HG03135 (cell line): ENCODE measurements at regions not wholly inside any gene's neighbourhood (a gene's known extent, or its start where the extent isn't known, plus 50 kb on each side); places are given as distances from the start of the nearest gene placed in this dataset.
"Not testable (repeated sequence)": the region's sequence is repeated elsewhere in the genome, so short reads cannot be mapped to it uniquely, and the experiment has no call there.

Experiments used
- ATAC-seq: cut with Tn5 transposase; IDR thresholded peaks from one replicate; pipeline ENCODE4 v1.9.1; 2021; ENCODE audit warnings: mild to moderate bottlenecking, moderate library complexity; ENCODE audit not compliant: unreplicated experiment

- no peak for ATAC-seq
Observed at GRCh38 chr3:162932503-162932902, 1435.9 kb downstream of the OTOL1 start.

- no peak for ATAC-seq
Observed at GRCh38 chr3:162933656-162934055, 1437.0 kb downstream of the OTOL1 start.

DNA sequence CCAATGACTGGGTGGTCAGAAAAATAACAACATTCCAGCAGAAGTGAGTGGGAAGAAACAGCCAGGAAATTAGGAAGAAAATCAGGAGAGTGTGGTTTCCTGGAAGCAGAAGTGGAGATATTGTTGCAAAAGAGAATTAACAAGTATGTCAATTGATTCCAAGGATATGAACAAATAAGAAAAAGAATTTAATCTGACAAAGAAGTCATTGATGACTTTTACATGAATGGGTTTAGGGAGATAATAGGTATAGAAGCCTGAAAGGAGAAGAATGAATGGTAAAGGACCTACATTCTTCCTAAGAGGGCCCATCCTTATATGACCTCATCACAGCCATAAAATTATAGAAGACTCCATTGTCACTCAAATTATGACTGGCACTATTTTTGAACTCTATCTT, 1440.1 kb downstream of the OTOL1 start:
- no peak for ATAC-seq

GRCh38 chr3:162938083-162938482, 1441.5 kb downstream of the OTOL1 start:
- no peak for ATAC-seq

DNA sequence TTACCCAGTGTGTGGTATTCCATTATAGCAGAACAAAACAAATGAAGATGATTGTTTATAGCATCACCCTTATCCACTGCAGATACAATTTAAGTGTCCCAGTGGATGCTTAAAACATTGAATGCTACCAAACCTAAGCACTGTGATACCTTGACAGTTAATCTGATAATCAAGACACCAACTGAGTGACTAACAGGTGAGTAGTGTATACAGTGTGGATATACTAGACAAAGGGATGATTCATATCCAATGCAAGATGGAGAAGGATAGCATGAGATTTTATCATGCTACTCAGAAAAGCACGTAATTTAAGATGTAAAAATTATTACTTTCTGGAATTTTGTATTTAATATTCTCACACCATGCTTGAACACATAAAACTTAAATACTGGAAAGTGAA, 1449.0 kb downstream of the OTOL1 start:
- ATAC-seq: no peak

DNA sequence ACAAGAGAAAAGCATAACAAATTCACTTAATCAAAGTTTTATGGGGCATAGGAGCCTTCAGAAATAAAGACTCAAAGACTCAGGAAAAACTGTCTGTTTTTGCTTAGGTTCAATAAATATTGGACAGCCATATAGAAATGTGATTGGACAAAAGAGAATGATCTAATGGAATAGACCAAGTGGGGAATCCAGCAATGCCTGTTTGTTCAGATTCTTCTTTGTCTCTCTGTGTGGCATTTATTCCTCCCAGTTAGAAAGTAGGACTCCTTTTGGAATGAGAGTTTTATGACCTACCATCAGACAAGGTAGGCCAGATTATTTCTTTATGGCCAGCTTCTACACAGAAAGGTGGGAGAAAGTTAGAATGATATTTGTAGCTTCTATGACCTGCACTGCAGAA, 1460.1 kb downstream of the OTOL1 start:
- ATAC-seq: no peak

GRCh38 chr3:162960269-162960668, 1463.7 kb downstream of the OTOL1 start:
- no peak for ATAC-seq

GRCh38 chr3:162970292-162970691, 1473.7 kb downstream of the OTOL1 start:
- ATAC-seq: no peak

GRCh38 chr3:162971715-162972114, 1475.1 kb downstream of the OTOL1 start:
- no peak for ATAC-seq

GRCh38 chr3:162973428-162973917, 1476.9 kb downstream of the OTOL1 start:
- ATAC-seq: no peak

- no peak for ATAC-seq
Observed at GRCh38 chr3:162978136-162978535, 1481.5 kb downstream of the OTOL1 start.

DNA sequence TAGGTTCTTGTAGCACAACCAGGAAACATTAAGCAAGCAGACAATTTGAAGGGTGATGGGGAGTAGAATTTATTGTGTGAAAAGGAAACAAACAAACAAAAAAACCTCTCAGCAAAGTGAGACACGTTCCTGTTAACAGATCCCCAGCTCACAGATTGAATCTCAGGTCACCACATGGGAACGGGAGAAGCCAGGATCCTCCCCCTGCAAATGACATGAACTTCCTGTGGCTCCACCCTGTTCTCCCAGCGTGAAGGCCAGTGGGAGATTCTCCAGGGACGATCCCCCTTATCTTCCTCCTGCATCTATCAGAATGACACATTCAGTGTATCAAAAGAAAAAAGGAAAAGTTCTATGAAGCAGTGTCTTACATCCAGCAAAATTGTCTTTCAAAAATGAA, 1488.1 kb downstream of the OTOL1 start:
- no peak for ATAC-seq

DNA sequence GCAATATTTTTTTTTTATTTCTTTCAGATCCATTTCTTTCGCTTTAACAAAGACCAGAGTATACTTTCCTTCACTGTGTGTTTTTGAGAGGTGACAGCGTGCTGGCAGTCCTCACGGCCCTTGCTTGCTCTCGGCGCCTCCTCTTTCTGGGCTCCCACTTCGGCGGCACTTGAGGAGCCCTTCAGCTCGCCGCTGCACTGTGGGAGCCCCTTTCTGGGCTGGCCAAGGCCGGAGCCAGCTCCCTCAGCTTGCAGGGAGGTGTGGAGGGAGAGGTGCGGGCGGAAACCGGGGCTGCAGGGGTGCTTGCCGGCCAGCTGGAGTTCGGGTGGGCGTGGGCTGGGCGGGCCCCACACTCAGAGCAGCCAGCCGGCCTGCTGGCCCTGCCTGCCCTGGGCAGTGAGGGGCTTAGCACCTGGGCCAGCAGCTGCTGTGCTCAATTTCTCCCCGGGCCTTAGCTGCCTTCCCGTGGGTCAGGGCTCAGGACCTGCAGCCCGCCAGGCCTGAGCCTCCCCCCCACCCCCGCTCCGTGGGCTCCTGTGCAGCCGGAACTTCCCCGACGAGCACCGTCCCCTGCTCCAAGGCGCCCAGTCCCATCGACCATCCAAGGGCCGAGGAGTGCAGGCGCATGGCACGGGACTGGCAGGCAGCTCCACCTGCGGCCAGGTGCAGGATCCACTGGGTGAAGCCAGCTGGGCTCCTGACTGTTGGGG, 1490.6 kb downstream of the OTOL1 start:
- ATAC-seq: not testable (repeated sequence)

DNA sequence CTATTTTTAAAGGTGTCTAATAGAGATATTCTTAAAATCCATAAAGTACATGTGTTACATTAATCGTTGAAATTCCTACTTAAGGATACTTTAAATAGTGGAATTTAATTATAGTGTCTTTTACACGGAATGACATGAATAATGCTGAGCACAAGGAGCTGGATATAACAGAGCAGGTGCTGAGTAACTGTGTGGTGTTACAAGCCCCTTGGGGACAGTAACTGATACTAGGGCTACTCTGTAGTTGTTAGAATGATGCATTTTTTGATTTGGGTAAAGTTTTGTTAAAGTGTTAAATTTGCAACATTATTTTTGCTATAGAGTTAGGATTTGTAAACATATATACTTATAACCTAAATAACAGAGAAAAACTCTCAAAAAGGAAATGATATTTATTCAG, 1496.1 kb downstream of the OTOL1 start:
- no peak for ATAC-seq

GRCh38 chr3:162994165-162994564, 1497.6 kb downstream of the OTOL1 start:
- ATAC-seq: no peak

DNA sequence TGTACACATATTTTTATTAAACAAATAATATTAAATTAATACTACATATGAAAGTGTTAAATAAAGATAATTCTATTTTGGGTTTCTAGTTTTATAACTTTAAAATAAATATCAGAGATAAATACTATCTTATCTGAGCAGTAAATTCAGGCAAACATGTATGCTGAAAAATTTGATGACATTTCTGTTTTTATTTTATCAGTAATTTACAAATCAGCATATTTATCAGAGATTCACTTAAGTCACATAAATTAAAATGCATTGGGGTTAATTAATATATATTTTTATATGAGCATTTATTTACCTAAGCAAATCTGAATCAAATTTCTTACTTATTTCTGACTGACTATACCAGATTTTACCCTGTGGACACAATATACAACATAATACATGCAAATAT, 1499.8 kb downstream of the OTOL1 start:
- no peak for ATAC-seq

GRCh38 chr3:162998205-162998604, 1501.6 kb downstream of the OTOL1 start:
- ATAC-seq: no peak

DNA sequence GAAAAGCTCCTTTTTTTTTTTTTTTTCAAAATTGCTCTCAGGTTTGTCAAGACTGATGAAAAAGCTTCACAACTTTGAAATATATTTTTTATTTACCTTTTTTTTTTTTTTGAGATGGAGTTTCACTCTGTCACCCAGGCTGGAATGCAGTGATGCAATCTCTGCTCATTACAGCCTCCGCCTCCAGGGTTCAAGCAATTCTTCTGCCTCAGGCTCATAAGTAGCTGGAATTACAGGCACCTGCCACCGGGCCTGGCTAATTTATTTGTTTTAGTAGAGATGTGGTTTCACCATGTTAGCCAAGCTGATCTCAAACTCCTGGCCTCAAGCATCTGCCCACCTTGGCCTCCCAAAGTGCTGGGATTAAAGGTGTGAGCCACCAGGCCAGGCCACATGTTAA, 1515.0 kb downstream of the OTOL1 start:
- ATAC-seq: no peak

- no peak for ATAC-seq
Observed at GRCh38 chr3:163016251-163016650, 1519.6 kb downstream of the OTOL1 start.

GRCh38 chr3:163018067-163018466, 1521.5 kb downstream of the OTOL1 start:
- ATAC-seq: no peak

DNA sequence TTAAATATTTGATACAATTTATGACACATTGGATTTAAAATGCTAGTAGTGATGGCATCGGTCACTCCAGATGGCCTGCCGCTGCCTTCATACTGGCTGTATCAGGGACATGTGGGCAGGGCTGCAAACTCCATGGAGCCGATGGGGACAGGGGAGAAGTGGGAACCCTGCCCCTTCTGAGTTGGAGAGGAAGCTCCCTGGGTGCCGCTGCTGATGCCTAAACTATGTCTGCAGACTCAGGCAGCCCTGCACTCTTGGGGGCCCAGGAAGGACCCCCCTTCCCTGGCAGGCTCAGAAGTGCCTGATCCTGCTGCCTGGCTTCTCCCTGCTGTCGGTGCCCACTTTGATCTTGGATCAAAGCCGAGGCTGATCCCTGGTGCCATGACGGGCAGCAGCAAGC, 1522.1 kb downstream of the OTOL1 start:
- no peak for ATAC-seq

DNA sequence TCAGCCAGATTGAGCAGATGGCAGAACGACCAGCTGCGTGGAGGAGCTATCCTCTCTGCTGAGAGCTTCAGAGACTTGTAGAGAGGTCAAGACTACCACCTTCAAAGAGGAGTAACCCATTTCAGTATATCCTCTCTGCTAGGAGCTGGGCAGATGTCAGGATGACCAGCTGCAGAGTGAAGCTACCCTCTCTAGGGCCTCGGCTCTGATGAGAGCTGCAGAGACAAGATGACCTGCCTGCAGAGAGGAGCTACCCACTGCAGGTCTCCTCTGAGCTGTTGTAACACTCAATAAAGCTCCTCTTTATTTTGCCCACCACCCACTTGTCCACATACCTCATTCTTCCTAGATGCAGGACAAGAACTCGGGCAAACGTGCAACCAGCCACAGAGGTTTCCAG, 1522.7 kb downstream of the OTOL1 start:
- no peak for ATAC-seq

DNA sequence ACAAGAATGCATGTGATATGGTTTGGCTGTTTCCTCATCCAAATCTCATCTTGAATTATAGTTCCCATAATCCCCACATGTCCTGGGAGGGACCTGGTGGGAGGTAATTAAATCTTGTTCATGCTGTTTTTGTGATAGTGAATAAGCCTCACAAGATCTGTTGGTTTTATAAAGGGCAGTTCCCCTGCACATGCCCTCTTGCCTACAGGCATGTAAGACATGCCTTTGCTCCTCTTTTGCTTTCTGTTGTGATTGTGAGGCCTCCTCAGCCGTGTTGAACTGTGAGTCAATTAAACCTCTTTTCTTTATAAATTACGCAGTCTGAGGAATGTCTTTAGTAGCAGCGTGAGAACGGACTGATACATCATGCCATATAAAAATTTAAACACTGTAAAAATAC, 1537.0 kb downstream of the OTOL1 start:
- ATAC-seq: no peak
